ENCODE measurements at regions not wholly inside any gene's neighbourhood (a gene's known extent, or its start where the extent isn't known, plus 50 kb on each side); places are given as distances from the start of the nearest gene placed in this dataset.

- Histone ChIP-seq H3K9ac (ENCODE audit: low read length) (no peak overlapping the region), H3K27me3 (replicated peaks in 1 of 4; ENCODE audit: control extremely low read depth in 1 of 4, control insufficient read depth in 3 of 4, insufficient read depth in 4 of 4, low read length in 3 of 4) (no peaks in the 10 kb centered on the region), H3K4me2 (replicated peaks; ENCODE audit: low read depth, low read length, poor library complexity, severe bottlenecking) (no peak overlapping the region), H3K79me2 (ENCODE audit: control insufficient read depth, insufficient read depth, low read length) (no peaks in the 10 kb centered on the region), H4K20me1 (ENCODE audit: control insufficient read depth, insufficient read depth, low read length, poor library complexity, severe bottlenecking) (no peaks in the 10 kb centered on the region), H3K36me3 (replicated peaks in 1 of 2; ENCODE audit: control extremely low read depth in 1 of 2, control insufficient read depth in 1 of 2, extremely low read depth in 1 of 2, insufficient read depth in 2 of 2, low read length in 1 of 2) (no peaks in the 10 kb centered on the region), H3K4me1 (ENCODE audit: control insufficient read depth in 2 of 2, insufficient read depth in 2 of 2, low read length in 2 of 2) (no peaks in the 10 kb centered on the region), H3K9me3 (ENCODE audit: control extremely low read depth in 1 of 3, control insufficient read depth in 2 of 3, insufficient read depth in 1 of 3, low read length in 2 of 3) (no peaks in the 10 kb centered on the region), H3K27ac (ENCODE audit: low read length in 2 of 2) (no peak overlapping the region), H3K4me3 (ENCODE audit: control extremely low read depth in 1 of 5, extremely low read depth in 1 of 5, insufficient read depth in 1 of 5, low read depth in 2 of 5, low read length in 4 of 5) (no peak overlapping the region), H2AFZ (ENCODE audit: insufficient read depth, low read depth, low read length, poor library complexity, severe bottlenecking) (no peak overlapping the region)
- H3K27me3 Mint-ChIP-seq: no peaks in the 10 kb centered on the region
- DNase-seq: no peak
- TF ChIP-seq EZH2 (IDR thresholded peaks at IDR 0.05; ENCODE audit: borderline replicate concordance, insufficient read depth, low read depth, low read length, poor library complexity, severe bottlenecking) (no peak), CTCF (IDR thresholded peaks at IDR 0.05) (no peak)
- H3K4me1 Mint-ChIP-seq: no peaks in the 10 kb centered on the region
- intact Hi-C loops (cut with micrococcal nuclease): no loop called here
- ATAC-seq (ENCODE audit: low read depth): no peak
- ChIA-PET POLR2A (no interaction called here), CTCF (no interaction called here)
- no peak overlapping the region for H3K27ac Mint-ChIP-seq
- 78% methylated on average over 1 of the region's 3 CpGs for WGBS (ENCODE audit: insufficient coverage)
- no peaks in the 10 kb centered on the region for H3K9me3 Mint-ChIP-seq (ENCODE audit: insufficient read depth)
- H3K4me3 Mint-ChIP-seq: no peak overlapping the region
Measured at GRCh38 chr3:164752812-164753211, 325.5 kb downstream of the SI start.

GRCh38 chr3:164748626-164749025, 329.7 kb downstream of the SI start:
- Mint-ChIP-seq H3K4me3 (no peak overlapping the region), H3K4me1 (no peaks in the 10 kb centered on the region), H3K27me3 (no peaks in the 10 kb centered on the region), H3K27ac (no peak overlapping the region), H3K9me3 (ENCODE audit: insufficient read depth) (no peaks in the 10 kb centered on the region)
- Histone ChIP-seq H3K4me3 (ENCODE audit: control extremely low read depth in 1 of 5, extremely low read depth in 1 of 5, insufficient read depth in 1 of 5, low read depth in 2 of 5, low read length in 4 of 5) (no peak overlapping the region), H3K4me2 (replicated peaks; ENCODE audit: low read depth, low read length, poor library complexity, severe bottlenecking) (no peak overlapping the region), H3K36me3 (replicated peaks in 1 of 2; ENCODE audit: control extremely low read depth in 1 of 2, control insufficient read depth in 1 of 2, extremely low read depth in 1 of 2, insufficient read depth in 2 of 2, low read length in 1 of 2) (no peaks in the 10 kb centered on the region), H4K20me1 (ENCODE audit: control insufficient read depth, insufficient read depth, low read length, poor library complexity, severe bottlenecking) (no peaks in the 10 kb centered on the region), H3K9me3 (ENCODE audit: control extremely low read depth in 1 of 3, control insufficient read depth in 2 of 3, insufficient read depth in 1 of 3, low read length in 2 of 3) (no peaks in the 10 kb centered on the region), H2AFZ (ENCODE audit: insufficient read depth, low read depth, low read length, poor library complexity, severe bottlenecking) (no peak overlapping the region), H3K9ac (ENCODE audit: low read length) (no peak overlapping the region), H3K79me2 (ENCODE audit: control insufficient read depth, insufficient read depth, low read length) (no peaks in the 10 kb centered on the region), H3K27ac (ENCODE audit: low read length in 2 of 2) (no peak overlapping the region), H3K4me1 (ENCODE audit: control insufficient read depth in 2 of 2, insufficient read depth in 2 of 2, low read length in 2 of 2) (no peaks in the 10 kb centered on the region), H3K27me3 (replicated peaks in 1 of 4; ENCODE audit: control extremely low read depth in 1 of 4, control insufficient read depth in 3 of 4, insufficient read depth in 4 of 4, low read length in 3 of 4) (no peaks in the 10 kb centered on the region)
- CTCF ChIA-PET: no interaction called here
- POLR2A ChIA-PET: no interaction called here
- TF ChIP-seq EZH2 (IDR thresholded peaks at IDR 0.05; ENCODE audit: borderline replicate concordance, insufficient read depth, low read depth, low read length, poor library complexity, severe bottlenecking): no peak
- TF ChIP-seq CTCF (IDR thresholded peaks at IDR 0.05): no peak
- intact Hi-C loops (cut with micrococcal nuclease): no loop called here
- DNase-seq: no peak
- no peak for ATAC-seq (ENCODE audit: low read depth)

Measured in B cell (primary cell).